Stomach (tissue), 8 donors: ENCODE measurements at regions not wholly inside any gene's neighbourhood (a gene's known extent, or its start where the extent isn't known, plus 50 kb on each side); places are given as distances from the start of the nearest gene placed in this dataset.
A peak's percentile ranks its signal among the peaks of the same experiment; 100 is the strongest.

Source experiments
- DNase-seq, 2 donors: peaks; one replicate each; pipeline versions ENCODE4 v3.0.0 to v3.0.0-alpha.2; 2013 to 2019
- H3K27ac ChIP-seq, 5 donors: fragments of 200-600 bp in 4 of 5; sonication (generic) in 4 of 5; one replicate each; pipeline ENCODE4 v1.5.1; 2013 to 2019; ENCODE audit warnings: mild to moderate bottlenecking in 1 of 5, moderate library complexity in 1 of 5
- H3K27me3 ChIP-seq, 3 donors: fragments of 200-600 bp; sonication (generic); one replicate each; pipeline ENCODE4 v1.5.1; 2017 to 2019; ENCODE audit warnings: mixed run types in 1 of 3
- H3K36me3 ChIP-seq, 4 donors: fragments of 200-600 bp; sonication (generic); 1 replicate in 3 of 4; 2 replicates in 1 of 4; pipeline ENCODE4 v1.5.1; 2016 to 2019
- H3K4me1 ChIP-seq, 4 donors: fragments of 200-600 bp; sonication (generic); one replicate each; pipeline ENCODE4 v1.5.1; 2016 to 2019
- H3K4me3 ChIP-seq, 4 donors: fragments of 200-600 bp; sonication (generic) in 3 of 4; one replicate each; pipeline ENCODE4 v1.5.1; 2016 to 2019; ENCODE audit warnings: mild to moderate bottlenecking in 1 of 4
- H3K9me3 ChIP-seq, 4 donors: fragments of 200-600 bp; sonication (generic); one replicate each; pipeline ENCODE4 v1.5.1; 2016 to 2019
- EP300 ChIP-seq: sonication (generic); formaldehyde crosslinking; IDR thresholded peaks from one replicate; pipeline ENCODE4 v1.6.1; 2017; ENCODE audit warnings: antibody characterized with exemption
- POLR2A ChIP-seq, 4 donors: fragments of 450-650 bp; IDR thresholded peaks; one replicate each; pipeline ENCODE4 v1.6.1; 2016; ENCODE audit warnings: antibody characterized with exemption in 4 of 4, control low read depth in 2 of 4, mild to moderate bottlenecking in 1 of 4, moderate library complexity in 1 of 4
- POLR2AphosphoS5 ChIP-seq, 3 donors: sonication (generic); formaldehyde crosslinking; IDR thresholded peaks; one replicate each; pipeline ENCODE4 v1.6.1; 2016; ENCODE audit warnings: antibody characterized with exemption in 3 of 3
- WGBS, 5 donors: extraction: QIAGEN DNeasy Blood & Tissue Kit in 3 of 5; methylation state at CpG; one replicate each; pipeline versions ENCODE4 v1.1.5 to v1.1.7; 2013 to 2018; 5-methylcytosine and 5-hydroxymethylcytosine counted together
- intact Hi-C: fragments of 100-400 bp; cut with DNase I; formaldehyde crosslinking; loops from one replicate; pipeline ENCODE4 v1.15.1; 2023; ENCODE audit warnings: low total_unique reads
- TF ChIP-seq, protein P1 (sequence below), 7 experiments: fragments of 450-650 bp in 4 of 7; fragments of 200-600 bp in 3 of 7; sonication (generic) in 3 of 7; IDR thresholded peaks; one replicate each; pipeline ENCODE4 v1.5.1; 2016 to 2019; ENCODE audit warnings: antibody characterized with exemption in 7 of 7, control low read depth in 2 of 7, mild to moderate bottlenecking in 1 of 7
- donor health status: healthy with polysubstance abuse.
- donor health status: Bipolar disorder and iron deficiency.
- donor health status: healthy.

- 37 to 63% (median 58%) methylated on average over 2 of the region's 2 CpGs for WGBS, 5 donors
- Histone ChIP-seq H3K36me3 (no peaks in the 10 kb centered on the region), H3K4me3 (no peak overlapping the region), H3K4me1 (no peaks in the 10 kb centered on the region), H3K27ac (no peak overlapping the region), H3K27me3 (no peaks in the 10 kb centered on the region), H3K9me3 (no peaks in the 10 kb centered on the region)
- intact Hi-C loops = no loop called here
- DNase-seq = peak in 1 of 2 donors; percentile 7
- TF ChIP-seq POLR2AphosphoS5 (IDR thresholded peaks at IDR 0.05) = no peak
- no peak for TF ChIP-seq EP300
- TF ChIP-seq, protein P1, sequence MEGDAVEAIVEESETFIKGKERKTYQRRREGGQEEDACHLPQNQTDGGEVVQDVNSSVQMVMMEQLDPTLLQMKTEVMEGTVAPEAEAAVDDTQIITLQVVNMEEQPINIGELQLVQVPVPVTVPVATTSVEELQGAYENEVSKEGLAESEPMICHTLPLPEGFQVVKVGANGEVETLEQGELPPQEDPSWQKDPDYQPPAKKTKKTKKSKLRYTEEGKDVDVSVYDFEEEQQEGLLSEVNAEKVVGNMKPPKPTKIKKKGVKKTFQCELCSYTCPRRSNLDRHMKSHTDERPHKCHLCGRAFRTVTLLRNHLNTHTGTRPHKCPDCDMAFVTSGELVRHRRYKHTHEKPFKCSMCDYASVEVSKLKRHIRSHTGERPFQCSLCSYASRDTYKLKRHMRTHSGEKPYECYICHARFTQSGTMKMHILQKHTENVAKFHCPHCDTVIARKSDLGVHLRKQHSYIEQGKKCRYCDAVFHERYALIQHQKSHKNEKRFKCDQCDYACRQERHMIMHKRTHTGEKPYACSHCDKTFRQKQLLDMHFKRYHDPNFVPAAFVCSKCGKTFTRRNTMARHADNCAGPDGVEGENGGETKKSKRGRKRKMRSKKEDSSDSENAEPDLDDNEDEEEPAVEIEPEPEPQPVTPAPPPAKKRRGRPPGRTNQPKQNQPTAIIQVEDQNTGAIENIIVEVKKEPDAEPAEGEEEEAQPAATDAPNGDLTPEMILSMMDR (IDR thresholded peaks at IDR 0.05) = no peak
- TF ChIP-seq POLR2A (IDR thresholded peaks at IDR 0.05) = no peak
These were observed 98.2 kb upstream of the SCEL start for GRCh38 chr13:77437267-77437666.

DNA sequence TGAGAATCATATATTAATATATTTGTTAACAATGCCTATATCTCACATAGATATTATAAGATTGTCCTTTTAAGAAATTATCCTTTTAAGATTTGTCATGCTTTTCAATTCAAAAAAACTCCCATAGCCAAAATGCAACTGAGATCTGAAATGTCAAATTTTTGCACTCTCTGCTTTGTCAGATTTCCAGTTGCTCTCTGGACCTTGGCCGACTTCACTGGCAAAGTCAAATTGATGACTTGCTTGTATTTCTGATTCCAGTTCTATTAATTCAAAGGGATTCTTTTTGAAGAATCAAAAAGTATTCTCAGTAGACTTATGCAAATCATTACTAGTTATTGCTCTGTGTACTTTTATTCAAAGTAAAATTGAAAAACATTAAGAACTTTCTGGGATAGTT is 101.2 kb upstream of the SCEL start:
- TF ChIP-seq EP300 (no peak), POLR2AphosphoS5 (IDR thresholded peaks at IDR 0.05) (no peak), POLR2A (IDR thresholded peaks at IDR 0.05) (no peak)
- TF ChIP-seq, protein P1 (IDR thresholded peaks at IDR 0.05) = no peak
- Histone ChIP-seq H3K27ac (no peak overlapping the region), H3K36me3 (no peaks in the 10 kb centered on the region), H3K27me3 (no peaks in the 10 kb centered on the region), H3K9me3 (no peaks in the 10 kb centered on the region), H3K4me3 (no peak overlapping the region), H3K4me1 (no peaks in the 10 kb centered on the region)
- intact Hi-C loops = no loop called here
- 47 to 71% (median 63%) methylated on average over 1 of the region's 1 CpG for WGBS, 5 donors
- DNase-seq = no peak

DNA sequence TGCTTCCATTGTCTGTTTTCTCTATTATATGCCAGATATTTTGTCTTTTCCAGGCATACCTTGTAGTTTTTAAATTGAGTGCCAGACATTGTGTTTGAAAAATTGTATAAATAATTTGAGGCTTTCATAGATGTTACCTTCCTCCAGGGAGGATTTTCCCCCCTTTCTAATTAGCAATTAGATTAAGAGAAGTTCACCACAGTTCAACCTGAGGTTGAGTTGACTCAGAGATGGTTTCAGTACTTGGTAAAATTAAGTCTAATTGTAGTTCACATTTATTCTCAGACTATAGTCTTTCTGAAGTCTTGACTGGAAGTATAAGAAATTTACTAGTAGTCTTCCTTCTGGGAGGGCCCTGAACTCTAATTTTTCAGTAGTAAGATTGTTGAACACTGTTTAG is 104.1 kb upstream of the SCEL start:
- Histone ChIP-seq H3K36me3 (no peaks in the 10 kb centered on the region), H3K4me3 (no peak overlapping the region), H3K27ac (no peak overlapping the region), H3K9me3 (no peaks in the 10 kb centered on the region), H3K27me3 (no peaks in the 10 kb centered on the region), H3K4me1 (no peaks in the 10 kb centered on the region)
- TF ChIP-seq POLR2AphosphoS5 (IDR thresholded peaks at IDR 0.05) = no peak
- TF ChIP-seq, protein P1 (IDR thresholded peaks at IDR 0.05) = no peak
- TF ChIP-seq POLR2A (IDR thresholded peaks at IDR 0.05) = no peak
- no peak for TF ChIP-seq EP300
- intact Hi-C loops = no loop called here
- no peak for DNase-seq

- intact Hi-C loops = no loop called here
- Histone ChIP-seq H3K9me3 (no peaks in the 10 kb centered on the region), H3K27ac (no peak overlapping the region), H3K4me1 (no peaks in the 10 kb centered on the region), H3K27me3 (no peaks in the 10 kb centered on the region), H3K36me3 (no peaks in the 10 kb centered on the region), H3K4me3 (no peak overlapping the region)
- TF ChIP-seq, protein P1 (IDR thresholded peaks at IDR 0.05) = no peak
- TF ChIP-seq EP300 = no peak
- TF ChIP-seq POLR2A (IDR thresholded peaks at IDR 0.05) = no peak
- no peak for TF ChIP-seq POLR2AphosphoS5 (IDR thresholded peaks at IDR 0.05)
- DNase-seq = no peak
- WGBS, 5 donors = 83 to 96% (median 95%) methylated on average over 2 of the region's 2 CpGs
These were observed 103.6 kb upstream of the MYCBP2 start for GRCh38 chr13:77430377-77430951.
